OCI-LY7 (cell line): ENCODE measurements at regions not wholly inside any gene's neighbourhood (a gene's known extent, or its start where the extent isn't known, plus 50 kb on each side); places are given as distances from the start of the nearest gene placed in this dataset.

ENCODE experiments used
- EZH2phosphoT487 ChIP-seq: fragments of 200-600 bp; sonication (generic); IDR thresholded peaks from 2 replicates; pipeline ENCODE4 v1.6.1; 2018; ENCODE audit warnings: low read depth, borderline replicate concordance, mild to moderate bottlenecking, mixed run types, antibody characterized with exemption, low read length, moderate library complexity, mixed read lengths
- TF ChIP-seq, protein P1 (sequence below): fragments of 200-600 bp; sonication (generic); conservative IDR thresholded peaks from 2 replicates; pipeline ENCODE4 v1.5.1; 2014; ENCODE audit warnings: mild to moderate bottlenecking, antibody characterized with exemption, low read length, moderate library complexity, mixed read lengths

DNA sequence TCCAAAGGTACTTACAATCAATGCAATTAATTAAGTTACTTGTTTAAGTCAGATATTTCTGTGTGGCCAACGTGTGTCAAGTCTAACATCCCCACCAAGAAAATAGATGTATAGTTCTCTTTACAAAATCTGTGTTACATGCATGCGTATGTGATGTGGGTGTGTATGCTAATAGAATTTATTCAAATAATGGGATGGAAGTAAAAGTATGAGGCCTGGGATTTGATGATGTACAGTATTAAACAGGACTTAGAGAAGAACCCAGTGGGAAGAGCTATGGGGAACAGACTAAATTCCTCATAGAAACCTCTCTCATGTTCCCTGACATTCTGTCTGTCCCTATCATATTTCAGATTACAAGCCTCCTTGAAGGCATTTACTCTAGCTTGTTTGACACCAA, 72.5 kb downstream of the IFI44 start:
- TF ChIP-seq, protein P1, sequence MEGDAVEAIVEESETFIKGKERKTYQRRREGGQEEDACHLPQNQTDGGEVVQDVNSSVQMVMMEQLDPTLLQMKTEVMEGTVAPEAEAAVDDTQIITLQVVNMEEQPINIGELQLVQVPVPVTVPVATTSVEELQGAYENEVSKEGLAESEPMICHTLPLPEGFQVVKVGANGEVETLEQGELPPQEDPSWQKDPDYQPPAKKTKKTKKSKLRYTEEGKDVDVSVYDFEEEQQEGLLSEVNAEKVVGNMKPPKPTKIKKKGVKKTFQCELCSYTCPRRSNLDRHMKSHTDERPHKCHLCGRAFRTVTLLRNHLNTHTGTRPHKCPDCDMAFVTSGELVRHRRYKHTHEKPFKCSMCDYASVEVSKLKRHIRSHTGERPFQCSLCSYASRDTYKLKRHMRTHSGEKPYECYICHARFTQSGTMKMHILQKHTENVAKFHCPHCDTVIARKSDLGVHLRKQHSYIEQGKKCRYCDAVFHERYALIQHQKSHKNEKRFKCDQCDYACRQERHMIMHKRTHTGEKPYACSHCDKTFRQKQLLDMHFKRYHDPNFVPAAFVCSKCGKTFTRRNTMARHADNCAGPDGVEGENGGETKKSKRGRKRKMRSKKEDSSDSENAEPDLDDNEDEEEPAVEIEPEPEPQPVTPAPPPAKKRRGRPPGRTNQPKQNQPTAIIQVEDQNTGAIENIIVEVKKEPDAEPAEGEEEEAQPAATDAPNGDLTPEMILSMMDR: no peak
- no peak for TF ChIP-seq EZH2phosphoT487
